KMS-11 (cell line): ENCODE measurements at regions not wholly inside any gene's neighbourhood (a gene's known extent, or its start where the extent isn't known, plus 50 kb on each side); places are given as distances from the start of the nearest gene placed in this dataset.

ENCODE experiments used
- H2AFZ ChIP-seq: fragments of 200-600 bp; sonication (generic); 2 replicates; pipeline ENCODE4 v1.6.1; 2016; ENCODE audit warnings: antibody characterized with exemption, mixed run types, low read depth
- H3K27ac ChIP-seq: fragments of 200-600 bp; sonication (generic); 2 replicates; pipeline ENCODE4 v1.6.1; 2016; ENCODE audit warnings: mild to moderate bottlenecking, mixed run types
- H3K27me3 ChIP-seq: fragments of 200-600 bp; sonication (generic); 2 replicates; pipeline ENCODE4 v1.6.1; 2017; ENCODE audit warnings: mild to moderate bottlenecking, low read depth, mixed run types, moderate library complexity; ENCODE audit not compliant: insufficient read depth
- H3K36me3 ChIP-seq: fragments of 200-600 bp; sonication (generic); 2 replicates; pipeline ENCODE4 v1.6.1; 2017; ENCODE audit warnings: mild to moderate bottlenecking, mixed run types; ENCODE audit not compliant: insufficient read depth
- H3K4me1 ChIP-seq: fragments of 200-600 bp; sonication (generic); 2 replicates; pipeline ENCODE4 v1.6.1; 2016; ENCODE audit warnings: mild to moderate bottlenecking, low read depth, mixed run types; ENCODE audit not compliant: poor library complexity, severe bottlenecking
- H3K4me2 ChIP-seq: fragments of 200-600 bp; sonication (generic); 2 replicates; pipeline ENCODE4 v1.7.0; 2016; ENCODE audit warnings: mild to moderate bottlenecking, mixed run types
- H3K4me3 ChIP-seq: fragments of 200-600 bp; sonication (generic); IDR thresholded peaks from 2 replicates; pipeline ENCODE4 v1.6.1; 2017; ENCODE audit warnings: low read depth, low read length, mixed read lengths; ENCODE audit not compliant: insufficient read depth
- H3K79me2 ChIP-seq: fragments of 200-600 bp; sonication (generic); 2 replicates; pipeline ENCODE4 v1.6.1; 2016; ENCODE audit warnings: low read depth, mixed run types; ENCODE audit not compliant: insufficient read depth
- H3K9ac ChIP-seq: fragments of 200-600 bp; sonication (generic); 2 replicates; pipeline ENCODE4 v1.6.1; 2016; ENCODE audit warnings: mild to moderate bottlenecking, mixed run types
- H4K20me1 ChIP-seq: fragments of 200-600 bp; sonication (generic); 2 replicates; pipeline ENCODE4 v1.6.1; 2016; ENCODE audit warnings: mild to moderate bottlenecking, mixed run types; ENCODE audit not compliant: insufficient read depth
- TF ChIP-seq, protein P1 (sequence below): fragments of 200-600 bp; sonication (generic); conservative IDR thresholded peaks from 2 replicates; pipeline ENCODE4 v1.6.1; 2017; ENCODE audit warnings: low read depth, mild to moderate bottlenecking, antibody characterized with exemption, low read length, moderate library complexity, mixed read lengths

- Histone ChIP-seq H3K27me3 (no peaks in the 10 kb centered on the region), H3K4me3 (no peak overlapping the region), H3K9ac (no peak overlapping the region), H3K27ac (no peak overlapping the region), H3K79me2 (no peaks in the 10 kb centered on the region), H4K20me1 (no peaks in the 10 kb centered on the region), H3K4me1 (no peaks in the 10 kb centered on the region), H3K4me2 (no peak overlapping the region), H3K36me3 (no peaks in the 10 kb centered on the region), H2AFZ (no peak overlapping the region)
- TF ChIP-seq, protein P1, sequence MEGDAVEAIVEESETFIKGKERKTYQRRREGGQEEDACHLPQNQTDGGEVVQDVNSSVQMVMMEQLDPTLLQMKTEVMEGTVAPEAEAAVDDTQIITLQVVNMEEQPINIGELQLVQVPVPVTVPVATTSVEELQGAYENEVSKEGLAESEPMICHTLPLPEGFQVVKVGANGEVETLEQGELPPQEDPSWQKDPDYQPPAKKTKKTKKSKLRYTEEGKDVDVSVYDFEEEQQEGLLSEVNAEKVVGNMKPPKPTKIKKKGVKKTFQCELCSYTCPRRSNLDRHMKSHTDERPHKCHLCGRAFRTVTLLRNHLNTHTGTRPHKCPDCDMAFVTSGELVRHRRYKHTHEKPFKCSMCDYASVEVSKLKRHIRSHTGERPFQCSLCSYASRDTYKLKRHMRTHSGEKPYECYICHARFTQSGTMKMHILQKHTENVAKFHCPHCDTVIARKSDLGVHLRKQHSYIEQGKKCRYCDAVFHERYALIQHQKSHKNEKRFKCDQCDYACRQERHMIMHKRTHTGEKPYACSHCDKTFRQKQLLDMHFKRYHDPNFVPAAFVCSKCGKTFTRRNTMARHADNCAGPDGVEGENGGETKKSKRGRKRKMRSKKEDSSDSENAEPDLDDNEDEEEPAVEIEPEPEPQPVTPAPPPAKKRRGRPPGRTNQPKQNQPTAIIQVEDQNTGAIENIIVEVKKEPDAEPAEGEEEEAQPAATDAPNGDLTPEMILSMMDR: no peak
Measured at GRCh38 chr3:27990324-27990723, 251.1 kb upstream of the CMC1 start.

- Histone ChIP-seq H4K20me1 (no peaks in the 10 kb centered on the region), H3K9ac (no peak overlapping the region), H2AFZ (no peak overlapping the region), H3K27ac (no peak overlapping the region), H3K4me3 (no peak overlapping the region), H3K79me2 (no peaks in the 10 kb centered on the region), H3K4me1 (no peaks in the 10 kb centered on the region), H3K4me2 (no peak overlapping the region), H3K36me3 (no peaks in the 10 kb centered on the region), H3K27me3 (no peaks in the 10 kb centered on the region)
- TF ChIP-seq, protein P1: no peak
Measured at GRCh38 chr3:27990837-27991236, 250.6 kb upstream of the CMC1 start.

- TF ChIP-seq, protein P1: no peak
- no peaks in the 10 kb centered on the region for H3K4me1 ChIP-seq
- no peak overlapping the region for H3K4me2 ChIP-seq
- H3K27me3 ChIP-seq: no peaks in the 10 kb centered on the region
- H3K9ac ChIP-seq: no peak overlapping the region
- no peak overlapping the region for H2AFZ ChIP-seq
- H3K36me3 ChIP-seq: no peaks in the 10 kb centered on the region
- H3K27ac ChIP-seq: no peak overlapping the region
- no peak overlapping the region for H3K4me3 ChIP-seq
- no peaks in the 10 kb centered on the region for H3K79me2 ChIP-seq
- no peaks in the 10 kb centered on the region for H4K20me1 ChIP-seq
Measured at GRCh38 chr3:27993051-27993450, 248.4 kb upstream of the CMC1 start.

DNA sequence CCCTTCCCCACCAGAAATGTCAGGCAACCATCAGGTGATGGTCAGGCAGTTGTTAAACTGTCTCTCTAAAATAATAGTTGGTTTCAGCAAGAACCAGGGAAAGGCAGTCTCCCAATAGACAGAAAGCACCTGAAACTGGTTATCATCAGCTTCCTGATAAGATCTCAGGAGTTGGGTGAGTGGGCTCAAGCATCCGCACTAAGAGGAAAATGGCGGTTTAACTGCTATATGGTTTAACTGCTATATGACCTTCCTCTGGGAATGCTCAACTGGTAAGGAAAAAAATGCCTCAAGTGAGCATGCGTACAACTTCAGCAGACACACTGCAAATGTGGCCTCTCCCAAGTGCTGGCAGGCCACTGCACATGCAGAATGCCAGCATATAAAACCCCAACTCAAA lies 240.8 kb upstream of the CMC1 start:
- Histone ChIP-seq H3K4me2 (no peak overlapping the region), H3K36me3 (no peaks in the 10 kb centered on the region), H3K4me3 (no peak overlapping the region), H3K4me1 (no peaks in the 10 kb centered on the region), H4K20me1 (no peaks in the 10 kb centered on the region), H3K79me2 (no peaks in the 10 kb centered on the region), H3K9ac (no peak overlapping the region), H2AFZ (no peak overlapping the region), H3K27ac (no peak overlapping the region), H3K27me3 (no peaks in the 10 kb centered on the region)
- TF ChIP-seq, protein P1: no peak
